GM12878 (cell line): ENCODE measurements at regions not wholly inside any gene's neighbourhood (a gene's known extent, or its start where the extent isn't known, plus 50 kb on each side); places are given as distances from the start of the nearest gene placed in this dataset.

Source experiments
- ATAC-seq: fragments of 200-7000 bp; cut with Tn5 transposase; 3 replicates; pipeline ENCODE4 v1.9.1; 2020; ENCODE audit warnings: mild to moderate bottlenecking, moderate library complexity
- BruUV-seq: library from RNA; stranded (reverse); fragments of 400-500 nt; replicated peaks from 2 replicates; lab custom pipeline; 2021; lab: Mats Ljungman, UMichigan
- CTCF ChIA-PET: fragments of 300-600 bp; sonication (Branson Sonifier 250); formaldehyde crosslinking; extraction: SDS; loops from one replicate; lab custom pipeline; 2021; ENCODE audit warnings: inconsistent platforms; lab: Yijun Ruan, JAX
- POLR2A ChIA-PET: fragments of 350-600 bp; formaldehyde crosslinking; extraction: SDS; loops from one replicate; lab custom pipeline; 2021; ENCODE audit warnings: inconsistent platforms; lab: Charles Lee
- RAD21 ChIA-PET: fragments of 300-600 bp; sonication (Branson Sonifier 250); formaldehyde crosslinking; loops from one replicate; lab custom pipeline; 2023; ENCODE audit warnings: antibody characterized with exemption; ENCODE audit not compliant: unreplicated experiment; lab: Charles Lee
- SMC1A ChIA-PET: fragments of 300-600 bp; sonication (Branson Sonifier 250); formaldehyde crosslinking; loops from one replicate; lab custom pipeline; 2023; ENCODE audit not compliant: unreplicated experiment, uncharacterized antibody; lab: Charles Lee
- DNase-seq: peaks from one replicate; pipeline ENCODE4 v3.0.0-alpha.2; 2011; ENCODE audit warnings: low read depth, low spot score
- FAIRE-seq: peaks from 3 replicates; lab custom pipeline; 2011; peaks lifted over from hg19 to GRCh38; lab: Jason Lieb, UNC
- H2AFZ ChIP-seq: 2 replicates; pipeline ENCODE4 v1.6.0; 2011; ENCODE audit warnings: low read depth, low read length, control low read depth; ENCODE audit not compliant: control insufficient read depth
- H3K27ac ChIP-seq: 2 replicates; pipeline ENCODE4 v1.5.1; 2011; ENCODE audit warnings: control low read depth; ENCODE audit not compliant: control insufficient read depth, insufficient read depth
- H3K27me3 ChIP-seq, 2 experiments: replicated peaks in 1 of 2; 2 replicates each; pipeline versions ENCODE4 v1.6.0 to v1.6.1; 2011; ENCODE audit warnings: low read length in 1 of 2; ENCODE audit not compliant: control insufficient read depth in 2 of 2, insufficient read depth in 2 of 2
- H3K36me3 ChIP-seq, 2 experiments: 2 replicates each; pipeline ENCODE4 v1.5.1; 2011; ENCODE audit warnings: low read length in 1 of 2; ENCODE audit not compliant: control insufficient read depth in 2 of 2, insufficient read depth in 2 of 2
- H3K4me1 ChIP-seq: 2 replicates; pipeline ENCODE4 v1.6.1; 2011; ENCODE audit warnings: mild to moderate bottlenecking, low read length, moderate library complexity, mixed read lengths; ENCODE audit not compliant: control insufficient read depth, insufficient read depth
- H3K4me2 ChIP-seq: 2 replicates; pipeline ENCODE4 v1.6.0; 2011; ENCODE audit warnings: control low read depth; ENCODE audit not compliant: control insufficient read depth, insufficient read depth
- H3K4me3 ChIP-seq: fragments of 200-600 bp; sonication (generic); 2 replicates; pipeline ENCODE4 v1.5.1; 2016
- H3K79me2 ChIP-seq: 2 replicates; pipeline ENCODE4 v1.6.0; 2011; ENCODE audit warnings: low read length; ENCODE audit not compliant: control insufficient read depth, insufficient read depth
- H3K9ac ChIP-seq: 2 replicates; pipeline ENCODE4 v1.8.0; 2011; ENCODE audit warnings: low read length, control low read depth, mixed read lengths; ENCODE audit not compliant: control insufficient read depth, insufficient read depth
- H3K9me3 ChIP-seq: replicated peaks from 3 replicates; pipeline ENCODE4 v1.5.1; 2011; ENCODE audit warnings: mild to moderate bottlenecking, low read length; ENCODE audit not compliant: control insufficient read depth, insufficient read depth
- H4K20me1 ChIP-seq: 2 replicates; pipeline ENCODE4 v1.6.0; 2011; ENCODE audit not compliant: control insufficient read depth, insufficient read depth
- ASH2L ChIP-seq: fragments of 300-600, 200-600 bp; sonication (generic); IDR thresholded peaks from 2 replicates; pipeline ENCODE4 v1.6.1; 2017; ENCODE audit warnings: low read depth, mild to moderate bottlenecking, borderline replicate concordance
- EED ChIP-seq: sonication (generic); IDR thresholded peaks from 2 replicates; pipeline ENCODE4 v1.6.1; 2016; ENCODE audit warnings: antibody characterized with exemption, low read depth
- ETV6 ChIP-seq, 2 experiments: fragments of 450-650 bp in 1 of 2; IDR thresholded peaks in 1 of 2; conservative IDR thresholded peaks in 1 of 2; 2 replicates each; pipeline ENCODE4 v1.6.1; 2014; ENCODE audit warnings: antibody characterized with exemption in 1 of 2, borderline replicate concordance in 1 of 2, low read depth in 1 of 2, mild to moderate bottlenecking in 1 of 2, moderate library complexity in 1 of 2
- POLR2AphosphoS5 ChIP-seq: IDR thresholded peaks from 2 replicates; pipeline ENCODE4 v1.6.1; 2011; ENCODE audit warnings: mild to moderate bottlenecking, low read length, inconsistent platforms
- WGBS: methylation state at CpG from one replicate; pipeline ENCODE4 v1.1.6; 2016; ENCODE audit warnings: low lambda C conversion rate; ENCODE audit not compliant: insufficient replicate concordance, insufficient coverage; ENCODE audit errors: missing lambda C conversion rate; 5-methylcytosine and 5-hydroxymethylcytosine counted together
- in situ Hi-C: fragments of 300-500 bp; cut with MboI; formaldehyde crosslinking; loops from 9 replicates; pipeline ENCODE4 v1.14.3; 2018; ENCODE audit warnings: mixed read lengths
- intact Hi-C: fragments of 100-400 bp; cut with micrococcal nuclease; formaldehyde crosslinking; loops from one replicate; pipeline ENCODE4 v1.14.2; 2022; ENCODE audit not compliant: unreplicated experiment
- TF ChIP-seq, protein P1 (sequence below): IDR thresholded peaks from 2 replicates; pipeline ENCODE4 v1.6.1; 2011; ENCODE audit warnings: borderline replicate concordance, low read depth, mild to moderate bottlenecking, moderate library complexity, mixed read lengths, low read length; ENCODE audit not compliant: insufficient read depth; ENCODE audit errors: extremely low read length
- TF ChIP-seq, protein P2 (sequence below): fragments of 450-650 bp; IDR thresholded peaks from 2 replicates; pipeline ENCODE4 v1.6.1; 2017; ENCODE audit warnings: borderline replicate concordance
- TF ChIP-seq, protein P3 (sequence below): fragments of 450-650 bp; IDR thresholded peaks from 2 replicates; pipeline ENCODE4 v1.6.1; 2017; ENCODE audit warnings: mild to moderate bottlenecking, low read depth, inconsistent platforms; ENCODE audit not compliant: poor library complexity, severe bottlenecking
- TF ChIP-seq, protein P4 (sequence below): fragments of 450-650 bp; formaldehyde crosslinking; IDR thresholded peaks from 2 replicates; pipeline ENCODE4 v1.5.0; 2022; ENCODE audit warnings: mild to moderate bottlenecking, missing genetic modification characterization
- TF ChIP-seq, protein P5 (sequence below): IDR thresholded peaks from 2 replicates; pipeline ENCODE4 v1.6.1; 2012; ENCODE audit warnings: mild to moderate bottlenecking, low read depth, low read length

DNA sequence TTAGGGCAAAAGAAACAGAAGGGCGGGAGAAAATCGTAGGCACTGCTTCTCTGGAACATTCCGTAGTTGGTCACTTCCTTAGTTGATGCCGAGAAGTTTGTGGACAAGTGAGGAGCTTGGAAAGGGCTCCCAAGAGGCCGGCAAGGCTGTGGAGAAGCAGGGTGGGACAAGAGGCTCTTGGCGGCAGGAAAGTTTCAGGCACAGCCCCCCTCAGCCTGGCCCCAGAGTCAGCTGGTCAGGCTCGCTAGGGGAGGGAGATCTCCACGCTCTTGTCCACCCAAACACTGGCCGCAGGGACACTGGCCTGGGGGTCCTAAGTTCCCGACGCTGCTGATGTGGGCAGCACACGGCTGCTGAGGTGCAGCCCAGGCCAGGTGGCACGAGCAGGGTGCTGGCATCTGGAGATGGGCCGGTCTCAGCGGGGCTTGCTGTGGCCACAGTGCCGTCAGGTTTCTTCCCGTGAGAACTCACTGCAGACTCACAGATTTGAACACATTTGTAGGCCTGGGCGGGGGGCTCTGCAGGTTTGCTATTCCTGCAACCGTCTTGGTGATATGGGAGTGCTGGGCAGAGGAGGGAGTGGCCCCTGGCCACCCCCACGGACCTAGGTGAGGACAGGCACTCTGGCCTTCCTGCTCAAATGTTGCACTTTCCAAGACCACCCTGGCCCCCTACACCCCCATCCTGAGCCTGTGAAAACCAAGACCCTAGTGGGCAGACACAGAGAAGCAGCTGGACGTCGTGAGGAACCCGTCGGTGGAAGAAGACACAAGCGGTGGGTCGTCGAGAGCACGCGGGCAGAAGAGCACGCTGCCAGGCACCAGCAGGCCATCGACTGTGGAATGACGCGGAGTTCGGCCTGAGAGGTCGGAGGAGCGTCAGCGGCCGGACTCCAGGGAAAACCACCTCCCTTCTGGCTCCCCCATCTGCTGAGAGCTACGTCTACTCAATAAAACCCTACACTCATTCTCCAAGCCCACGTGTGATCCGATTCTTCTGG is 160.1 kb downstream of the ERMARD start:
- no peaks in the 10 kb centered on the region for H4K20me1 ChIP-seq
- H3K27me3 ChIP-seq = no peaks in the 10 kb centered on the region
- H3K36me3 ChIP-seq = no peaks in the 10 kb centered on the region
- no peak overlapping the region for H3K27ac ChIP-seq
- no peak overlapping the region for H3K4me3 ChIP-seq
- DNase-seq (no peak), FAIRE-seq (no peak), ATAC-seq (no peak)
- RAD21 ChIA-PET = no interaction called here
- CTCF ChIA-PET = no interaction called here
- 58% methylated on average over 40 of the region's 41 CpGs for WGBS
- no peak overlapping the region for H2AFZ ChIP-seq
- no peaks in the 10 kb centered on the region; the same call in 2 of the 3 replicates for H3K9me3 ChIP-seq
- H3K79me2 ChIP-seq = no peaks in the 10 kb centered on the region
- no peak overlapping the region for H3K9ac ChIP-seq
- H3K4me1 ChIP-seq = no peaks in the 10 kb centered on the region
- in situ Hi-C loops = no loop called here
- intact Hi-C loops = no loop called here
- SMC1A ChIA-PET = no interaction called here
- POLR2A ChIA-PET = no interaction called here
- no peak overlapping the region for H3K4me2 ChIP-seq
- BruUV-seq = no TSS peak
- TF ChIP-seq ASH2L = no peak
- TF ChIP-seq, protein P1, sequence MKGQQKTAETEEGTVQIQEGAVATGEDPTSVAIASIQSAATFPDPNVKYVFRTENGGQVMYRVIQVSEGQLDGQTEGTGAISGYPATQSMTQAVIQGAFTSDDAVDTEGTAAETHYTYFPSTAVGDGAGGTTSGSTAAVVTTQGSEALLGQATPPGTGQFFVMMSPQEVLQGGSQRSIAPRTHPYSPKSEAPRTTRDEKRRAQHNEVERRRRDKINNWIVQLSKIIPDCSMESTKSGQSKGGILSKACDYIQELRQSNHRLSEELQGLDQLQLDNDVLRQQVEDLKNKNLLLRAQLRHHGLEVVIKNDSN = no peak
- TF ChIP-seq, protein P2, sequence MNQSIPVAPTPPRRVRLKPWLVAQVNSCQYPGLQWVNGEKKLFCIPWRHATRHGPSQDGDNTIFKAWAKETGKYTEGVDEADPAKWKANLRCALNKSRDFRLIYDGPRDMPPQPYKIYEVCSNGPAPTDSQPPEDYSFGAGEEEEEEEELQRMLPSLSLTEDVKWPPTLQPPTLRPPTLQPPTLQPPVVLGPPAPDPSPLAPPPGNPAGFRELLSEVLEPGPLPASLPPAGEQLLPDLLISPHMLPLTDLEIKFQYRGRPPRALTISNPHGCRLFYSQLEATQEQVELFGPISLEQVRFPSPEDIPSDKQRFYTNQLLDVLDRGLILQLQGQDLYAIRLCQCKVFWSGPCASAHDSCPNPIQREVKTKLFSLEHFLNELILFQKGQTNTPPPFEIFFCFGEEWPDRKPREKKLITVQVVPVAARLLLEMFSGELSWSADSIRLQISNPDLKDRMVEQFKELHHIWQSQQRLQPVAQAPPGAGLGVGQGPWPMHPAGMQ = no peak
- TF ChIP-seq, protein P3, sequence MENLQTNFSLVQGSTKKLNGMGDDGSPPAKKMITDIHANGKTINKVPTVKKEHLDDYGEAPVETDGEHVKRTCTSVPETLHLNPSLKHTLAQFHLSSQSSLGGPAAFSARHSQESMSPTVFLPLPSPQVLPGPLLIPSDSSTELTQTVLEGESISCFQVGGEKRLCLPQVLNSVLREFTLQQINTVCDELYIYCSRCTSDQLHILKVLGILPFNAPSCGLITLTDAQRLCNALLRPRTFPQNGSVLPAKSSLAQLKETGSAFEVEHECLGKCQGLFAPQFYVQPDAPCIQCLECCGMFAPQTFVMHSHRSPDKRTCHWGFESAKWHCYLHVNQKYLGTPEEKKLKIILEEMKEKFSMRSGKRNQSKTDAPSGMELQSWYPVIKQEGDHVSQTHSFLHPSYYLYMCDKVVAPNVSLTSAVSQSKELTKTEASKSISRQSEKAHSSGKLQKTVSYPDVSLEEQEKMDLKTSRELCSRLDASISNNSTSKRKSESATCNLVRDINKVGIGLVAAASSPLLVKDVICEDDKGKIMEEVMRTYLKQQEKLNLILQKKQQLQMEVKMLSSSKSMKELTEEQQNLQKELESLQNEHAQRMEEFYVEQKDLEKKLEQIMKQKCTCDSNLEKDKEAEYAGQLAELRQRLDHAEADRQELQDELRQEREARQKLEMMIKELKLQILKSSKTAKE = no peak
- no peak for TF ChIP-seq POLR2AphosphoS5
- TF ChIP-seq ETV6 (conservative IDR thresholded peaks at IDR 0.05 in 1 of 2, IDR thresholded peaks at IDR 0.05 in 1 of 2; ENCODE audit: borderline replicate concordance in 1 of 2, low read depth in 1 of 2) = no peak
- TF ChIP-seq, protein P4, sequence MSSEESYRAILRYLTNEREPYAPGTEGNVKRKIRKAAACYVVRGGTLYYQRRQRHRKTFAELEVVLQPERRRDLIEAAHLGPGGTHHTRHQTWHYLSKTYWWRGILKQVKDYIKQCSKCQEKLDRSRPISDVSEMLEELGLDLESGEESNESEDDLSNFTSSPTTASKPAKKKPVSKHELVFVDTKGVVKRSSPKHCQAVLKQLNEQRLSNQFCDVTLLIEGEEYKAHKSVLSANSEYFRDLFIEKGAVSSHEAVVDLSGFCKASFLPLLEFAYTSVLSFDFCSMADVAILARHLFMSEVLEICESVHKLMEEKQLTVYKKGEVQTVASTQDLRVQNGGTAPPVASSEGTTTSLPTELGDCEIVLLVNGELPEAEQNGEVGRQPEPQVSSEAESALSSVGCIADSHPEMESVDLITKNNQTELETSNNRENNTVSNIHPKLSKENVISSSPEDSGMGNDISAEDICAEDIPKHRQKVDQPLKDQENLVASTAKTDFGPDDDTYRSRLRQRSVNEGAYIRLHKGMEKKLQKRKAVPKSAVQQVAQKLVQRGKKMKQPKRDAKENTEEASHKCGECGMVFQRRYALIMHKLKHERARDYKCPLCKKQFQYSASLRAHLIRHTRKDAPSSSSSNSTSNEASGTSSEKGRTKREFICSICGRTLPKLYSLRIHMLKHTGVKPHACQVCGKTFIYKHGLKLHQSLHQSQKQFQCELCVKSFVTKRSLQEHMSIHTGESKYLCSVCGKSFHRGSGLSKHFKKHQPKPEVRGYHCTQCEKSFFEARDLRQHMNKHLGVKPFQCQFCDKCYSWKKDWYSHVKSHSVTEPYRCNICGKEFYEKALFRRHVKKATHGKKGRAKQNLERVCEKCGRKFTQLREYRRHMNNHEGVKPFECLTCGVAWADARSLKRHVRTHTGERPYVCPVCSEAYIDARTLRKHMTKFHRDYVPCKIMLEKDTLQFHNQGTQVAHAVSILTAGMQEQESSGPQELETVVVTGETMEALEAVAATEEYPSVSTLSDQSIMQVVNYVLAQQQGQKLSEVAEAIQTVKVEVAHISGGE (CRISPR knock-in tag) = no peak
- TF ChIP-seq EED = no peak
- TF ChIP-seq, protein P5, sequence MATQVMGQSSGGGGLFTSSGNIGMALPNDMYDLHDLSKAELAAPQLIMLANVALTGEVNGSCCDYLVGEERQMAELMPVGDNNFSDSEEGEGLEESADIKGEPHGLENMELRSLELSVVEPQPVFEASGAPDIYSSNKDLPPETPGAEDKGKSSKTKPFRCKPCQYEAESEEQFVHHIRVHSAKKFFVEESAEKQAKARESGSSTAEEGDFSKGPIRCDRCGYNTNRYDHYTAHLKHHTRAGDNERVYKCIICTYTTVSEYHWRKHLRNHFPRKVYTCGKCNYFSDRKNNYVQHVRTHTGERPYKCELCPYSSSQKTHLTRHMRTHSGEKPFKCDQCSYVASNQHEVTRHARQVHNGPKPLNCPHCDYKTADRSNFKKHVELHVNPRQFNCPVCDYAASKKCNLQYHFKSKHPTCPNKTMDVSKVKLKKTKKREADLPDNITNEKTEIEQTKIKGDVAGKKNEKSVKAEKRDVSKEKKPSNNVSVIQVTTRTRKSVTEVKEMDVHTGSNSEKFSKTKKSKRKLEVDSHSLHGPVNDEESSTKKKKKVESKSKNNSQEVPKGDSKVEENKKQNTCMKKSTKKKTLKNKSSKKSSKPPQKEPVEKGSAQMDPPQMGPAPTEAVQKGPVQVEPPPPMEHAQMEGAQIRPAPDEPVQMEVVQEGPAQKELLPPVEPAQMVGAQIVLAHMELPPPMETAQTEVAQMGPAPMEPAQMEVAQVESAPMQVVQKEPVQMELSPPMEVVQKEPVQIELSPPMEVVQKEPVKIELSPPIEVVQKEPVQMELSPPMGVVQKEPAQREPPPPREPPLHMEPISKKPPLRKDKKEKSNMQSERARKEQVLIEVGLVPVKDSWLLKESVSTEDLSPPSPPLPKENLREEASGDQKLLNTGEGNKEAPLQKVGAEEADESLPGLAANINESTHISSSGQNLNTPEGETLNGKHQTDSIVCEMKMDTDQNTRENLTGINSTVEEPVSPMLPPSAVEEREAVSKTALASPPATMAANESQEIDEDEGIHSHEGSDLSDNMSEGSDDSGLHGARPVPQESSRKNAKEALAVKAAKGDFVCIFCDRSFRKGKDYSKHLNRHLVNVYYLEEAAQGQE = no peak
